Neural cell (in vitro differentiated cells): ENCODE measurements at regions not wholly inside any gene's neighbourhood (a gene's known extent, or its start where the extent isn't known, plus 50 kb on each side); places are given as distances from the start of the nearest gene placed in this dataset.

Source experiments
- H2AFZ ChIP-seq: fragments of 200-600, 300-800 bp; sonication (generic), shearing (Covaris generic); 2 replicates; pipeline ENCODE4 v1.6.0; 2014; ENCODE audit warnings: low read depth, mild to moderate bottlenecking, antibody characterized with exemption, low read length, moderate library complexity
- H3F3A ChIP-seq: fragments of 200-600 bp; shearing (Covaris generic); 2 replicates; pipeline ENCODE4 v1.6.1; 2016; ENCODE audit warnings: mild to moderate bottlenecking, moderate library complexity, mixed read lengths, antibody characterized with exemption, low read length; ENCODE audit not compliant: insufficient read depth, poor library complexity, severe bottlenecking
- H3K27ac ChIP-seq: fragments of 200-600, 300-800 bp; sonication (generic), shearing (Covaris generic); 2 replicates; pipeline ENCODE4 v1.5.1; 2014; ENCODE audit warnings: mild to moderate bottlenecking, low read length, moderate library complexity
- H3K27me3 ChIP-seq: fragments of 300-800, 200-600 bp; sonication (generic), shearing (Covaris generic); 2 replicates; pipeline ENCODE4 v1.6.0; 2014; ENCODE audit warnings: mild to moderate bottlenecking, low read depth, low read length, moderate library complexity; ENCODE audit not compliant: insufficient read depth
- H3K36me3 ChIP-seq: fragments of 300-800, 200-600 bp; sonication (generic), shearing (Covaris generic); 2 replicates; pipeline ENCODE4 v1.5.1; 2014; ENCODE audit warnings: mild to moderate bottlenecking, antibody characterized with exemption, low read length, moderate library complexity; ENCODE audit not compliant: insufficient read depth
- H3K4me2 ChIP-seq: fragments of 300-800, 200-600 bp; sonication (generic), shearing (Covaris generic); 2 replicates; pipeline ENCODE4 v1.6.0; 2014; ENCODE audit warnings: mild to moderate bottlenecking, low read length
- H3K4me3 ChIP-seq: fragments of 300-800, 200-600 bp; sonication (generic), shearing (Covaris generic); 2 replicates; pipeline ENCODE4 v1.5.1; 2014; ENCODE audit warnings: mild to moderate bottlenecking, low read length, moderate library complexity
- H3K79me2 ChIP-seq: fragments of 200-600 bp; shearing (Covaris generic); replicated peaks from 2 replicates; pipeline ENCODE4 v1.6.0; 2014; ENCODE audit warnings: mild to moderate bottlenecking, low read length, moderate library complexity; ENCODE audit not compliant: insufficient read depth
- H3K9ac ChIP-seq: fragments of 300-800, 200-600 bp; sonication (generic), shearing (Covaris generic); 2 replicates; pipeline ENCODE4 v1.6.1; 2016; ENCODE audit warnings: mild to moderate bottlenecking, low read length, mixed read lengths
- H3K9me2 ChIP-seq: fragments of 200-600 bp; shearing (Covaris generic); 2 replicates; pipeline ENCODE4 v1.6.1; 2016; ENCODE audit warnings: mild to moderate bottlenecking, low read length, mixed read lengths; ENCODE audit not compliant: insufficient read depth
- H3K9me3 ChIP-seq: fragments of 200-600, 300-800 bp; sonication (generic), shearing (Covaris generic); 2 replicates; pipeline ENCODE4 v1.6.1; 2016; ENCODE audit warnings: mild to moderate bottlenecking, mixed run types, low read length, moderate library complexity, mixed read lengths
- H4K20me1 ChIP-seq: fragments of 200-600 bp; shearing (Covaris generic); 2 replicates; pipeline ENCODE4 v1.6.1; 2016; ENCODE audit warnings: mild to moderate bottlenecking, mixed run types; ENCODE audit not compliant: insufficient read depth
- CTCF ChIP-seq: fragments of 450-650 bp; IDR thresholded peaks from 2 replicates; pipeline ENCODE4 v1.5.1; 2014; ENCODE audit warnings: antibody characterized with exemption, mild to moderate bottlenecking, moderate library complexity; ENCODE audit not compliant: poor library complexity, severe bottlenecking
- EP300 ChIP-seq: fragments of 450-650 bp; conservative IDR thresholded peaks from 2 replicates; pipeline ENCODE4 v1.6.1; 2014; ENCODE audit warnings: antibody characterized with exemption, mild to moderate bottlenecking, moderate library complexity; ENCODE audit not compliant: poor library complexity, severe bottlenecking
- EZH2 ChIP-seq: fragments of 200-600, 300-800 bp; shearing (Covaris generic), sonication (generic); IDR thresholded peaks from 2 replicates; pipeline ENCODE4 v1.6.1; 2014; ENCODE audit warnings: antibody characterized with exemption, low read length, borderline replicate concordance, mild to moderate bottlenecking; ENCODE audit not compliant: insufficient read depth, poor library complexity, severe bottlenecking
- MXI1 ChIP-seq: fragments of 450-650 bp; conservative IDR thresholded peaks from 2 replicates; pipeline ENCODE4 v1.6.1; 2014; ENCODE audit warnings: antibody characterized with exemption, mild to moderate bottlenecking; ENCODE audit not compliant: poor library complexity, severe bottlenecking
- POLR2AphosphoS5 ChIP-seq: IDR thresholded peaks from 2 replicates; pipeline ENCODE4 v1.6.1; 2012
- RAD21 ChIP-seq: fragments of 450-650 bp; conservative IDR thresholded peaks from 2 replicates; pipeline ENCODE4 v1.6.1; 2014; ENCODE audit warnings: antibody characterized with exemption, mild to moderate bottlenecking, moderate library complexity
- REST ChIP-seq: IDR thresholded peaks from 2 replicates; pipeline ENCODE4 v1.6.1; 2012; ENCODE audit warnings: borderline replicate concordance
- SMC3 ChIP-seq: fragments of 450-650 bp; conservative IDR thresholded peaks from 2 replicates; pipeline ENCODE4 v1.6.1; 2014; ENCODE audit warnings: antibody characterized with exemption, mild to moderate bottlenecking, moderate library complexity; ENCODE audit not compliant: poor library complexity
- TAF1 ChIP-seq: IDR thresholded peaks from 2 replicates; pipeline ENCODE4 v1.6.1; 2012; ENCODE audit warnings: low read depth

DNA sequence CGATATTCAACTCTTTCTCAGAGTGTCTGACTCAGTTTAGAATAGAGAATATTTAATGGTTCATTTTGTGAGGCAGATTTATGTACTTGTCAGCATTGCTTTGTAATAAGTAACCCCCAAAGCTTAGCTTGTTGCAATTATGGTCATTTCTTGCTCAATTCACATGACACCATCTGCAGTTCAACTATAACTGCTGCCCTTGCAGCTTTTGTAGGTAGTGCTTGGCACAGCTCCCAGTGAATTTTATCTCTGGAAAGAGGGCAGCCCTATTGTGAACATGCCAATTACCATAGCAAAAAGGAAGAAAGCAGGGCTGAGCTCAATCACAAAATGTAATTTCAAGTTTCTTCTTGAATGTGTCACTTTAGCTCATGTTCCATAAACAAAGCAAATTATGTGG, 1587.7 kb upstream of the ACO1 start (continued):
- no peak for TF ChIP-seq EZH2

- H3K4me2 ChIP-seq: no peak overlapping the region
- no peaks in the 10 kb centered on the region for H3F3A ChIP-seq
- H3K27ac ChIP-seq: no peak overlapping the region
- no peaks in the 10 kb centered on the region for H3K9me3 ChIP-seq
- no peaks in the 10 kb centered on the region for H3K36me3 ChIP-seq
- H3K9me2 ChIP-seq: no peaks in the 10 kb centered on the region
- H3K4me3 ChIP-seq: no peak overlapping the region
- H4K20me1 ChIP-seq: no peaks in the 10 kb centered on the region
- H3K27me3 ChIP-seq: no peaks in the 10 kb centered on the region
- no peak overlapping the region for H2AFZ ChIP-seq
- no peaks in the 10 kb centered on the region for H3K79me2 ChIP-seq
- H3K9ac ChIP-seq: no peak overlapping the region
- no peak for TF ChIP-seq RAD21
- TF ChIP-seq EZH2: no peak
- no peak for TF ChIP-seq SMC3
- no peak for TF ChIP-seq POLR2AphosphoS5
- no peak for TF ChIP-seq EP300
- no peak for TF ChIP-seq MXI1
- no peak for TF ChIP-seq CTCF
- no peak for TF ChIP-seq TAF1
- no peak for TF ChIP-seq REST
Measured at GRCh38 chr9:30799527-30800101, 1584.8 kb upstream of the ACO1 start.

DNA sequence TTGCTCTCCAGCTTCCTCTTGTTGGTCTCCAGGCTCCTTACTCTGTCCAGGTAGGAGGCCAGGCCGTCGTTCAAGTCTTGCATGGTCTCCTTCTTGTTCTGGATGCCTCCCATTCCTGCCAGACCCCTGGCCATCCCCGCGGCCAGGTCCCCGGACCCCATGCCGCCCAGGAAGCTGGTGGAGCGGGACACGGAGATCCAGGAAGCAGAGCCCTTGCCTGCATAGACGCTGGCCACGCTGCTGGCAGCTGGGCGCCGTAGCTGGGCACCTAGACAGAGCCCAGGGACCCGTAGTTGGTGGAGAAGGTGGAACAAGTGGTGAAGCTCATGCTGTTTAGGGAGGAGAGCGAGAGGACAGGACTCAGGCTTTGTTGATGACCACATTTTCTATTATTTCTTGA, 1584.0 kb upstream of the ACO1 start:
- TF ChIP-seq REST: no peak
- TF ChIP-seq EP300: no peak
- no peak for TF ChIP-seq TAF1
- TF ChIP-seq POLR2AphosphoS5: no peak
- TF ChIP-seq SMC3: no peak
- no peak for TF ChIP-seq MXI1
- TF ChIP-seq CTCF: no peak
- TF ChIP-seq EZH2: no peak
- Histone ChIP-seq H3K9me2 (no peaks in the 10 kb centered on the region), H3K4me3 (no peak overlapping the region), H3K27me3 (no peaks in the 10 kb centered on the region), H3K79me2 (no peaks in the 10 kb centered on the region), H3K27ac (no peak overlapping the region), H4K20me1 (no peaks in the 10 kb centered on the region), H3K36me3 (no peaks in the 10 kb centered on the region), H3K9me3 (no peaks in the 10 kb centered on the region), H3F3A (no peaks in the 10 kb centered on the region), H3K9ac (no peak overlapping the region), H3K4me2 (no peak overlapping the region), H2AFZ (no peak overlapping the region)
